Nephron progenitor cell (in vitro differentiated cells): ENCODE measurements at regions not wholly inside any gene's neighbourhood (a gene's known extent, or its start where the extent isn't known, plus 50 kb on each side); places are given as distances from the start of the nearest gene placed in this dataset.

Source experiments
- DNase-seq: peaks from one replicate; pipeline ENCODE4 v3.0.0; 2021
- H3K27ac Mint-ChIP-seq: 2 replicates; pipeline ENCODE4 v1.8.0; 2021; ENCODE audit warnings: mild to moderate bottlenecking, moderate library complexity, mixed read lengths
- H3K27me3 Mint-ChIP-seq: 2 replicates; pipeline ENCODE4 v1.8.0; 2021; ENCODE audit warnings: mild to moderate bottlenecking, low read depth, mixed read lengths; ENCODE audit not compliant: poor library complexity
- H3K36me3 Mint-ChIP-seq: 2 replicates; pipeline ENCODE4 v1.8.0; 2021; ENCODE audit warnings: low read depth, mixed read lengths
- H3K4me1 Mint-ChIP-seq: 2 replicates; pipeline ENCODE4 v1.8.0; 2021; ENCODE audit warnings: mixed read lengths
- H3K4me3 Mint-ChIP-seq: 2 replicates; pipeline ENCODE4 v1.8.0; 2021; ENCODE audit warnings: mild to moderate bottlenecking, moderate library complexity, mixed read lengths
- H3K9me3 Mint-ChIP-seq: 2 replicates; pipeline ENCODE4 v1.8.0; 2021; ENCODE audit warnings: mild to moderate bottlenecking, moderate library complexity, mixed read lengths
- TF ChIP-seq, protein P1 (sequence below): fragments of 200-600 bp; sonication (generic); IDR thresholded peaks from 2 replicates; pipeline ENCODE4 v1.5.0; 2021; ENCODE audit warnings: antibody characterized with exemption

GRCh38 chr4:133465022-133465421, 315.9 kb downstream of the PCDH10 start:
- H3K4me3 Mint-ChIP-seq, result no peak overlapping the region
- H3K27ac Mint-ChIP-seq, result no peak overlapping the region
- peaks cover 5% of the 10 kb centered on the region for H3K9me3 Mint-ChIP-seq
- no peaks in the 10 kb centered on the region for H3K27me3 Mint-ChIP-seq
- H3K36me3 Mint-ChIP-seq, result no peaks in the 10 kb centered on the region
- H3K4me1 Mint-ChIP-seq, result peaks cover 13% of the 10 kb centered on the region
- no peak for DNase-seq
- TF ChIP-seq, protein P1, sequence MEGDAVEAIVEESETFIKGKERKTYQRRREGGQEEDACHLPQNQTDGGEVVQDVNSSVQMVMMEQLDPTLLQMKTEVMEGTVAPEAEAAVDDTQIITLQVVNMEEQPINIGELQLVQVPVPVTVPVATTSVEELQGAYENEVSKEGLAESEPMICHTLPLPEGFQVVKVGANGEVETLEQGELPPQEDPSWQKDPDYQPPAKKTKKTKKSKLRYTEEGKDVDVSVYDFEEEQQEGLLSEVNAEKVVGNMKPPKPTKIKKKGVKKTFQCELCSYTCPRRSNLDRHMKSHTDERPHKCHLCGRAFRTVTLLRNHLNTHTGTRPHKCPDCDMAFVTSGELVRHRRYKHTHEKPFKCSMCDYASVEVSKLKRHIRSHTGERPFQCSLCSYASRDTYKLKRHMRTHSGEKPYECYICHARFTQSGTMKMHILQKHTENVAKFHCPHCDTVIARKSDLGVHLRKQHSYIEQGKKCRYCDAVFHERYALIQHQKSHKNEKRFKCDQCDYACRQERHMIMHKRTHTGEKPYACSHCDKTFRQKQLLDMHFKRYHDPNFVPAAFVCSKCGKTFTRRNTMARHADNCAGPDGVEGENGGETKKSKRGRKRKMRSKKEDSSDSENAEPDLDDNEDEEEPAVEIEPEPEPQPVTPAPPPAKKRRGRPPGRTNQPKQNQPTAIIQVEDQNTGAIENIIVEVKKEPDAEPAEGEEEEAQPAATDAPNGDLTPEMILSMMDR, result no peak

DNA sequence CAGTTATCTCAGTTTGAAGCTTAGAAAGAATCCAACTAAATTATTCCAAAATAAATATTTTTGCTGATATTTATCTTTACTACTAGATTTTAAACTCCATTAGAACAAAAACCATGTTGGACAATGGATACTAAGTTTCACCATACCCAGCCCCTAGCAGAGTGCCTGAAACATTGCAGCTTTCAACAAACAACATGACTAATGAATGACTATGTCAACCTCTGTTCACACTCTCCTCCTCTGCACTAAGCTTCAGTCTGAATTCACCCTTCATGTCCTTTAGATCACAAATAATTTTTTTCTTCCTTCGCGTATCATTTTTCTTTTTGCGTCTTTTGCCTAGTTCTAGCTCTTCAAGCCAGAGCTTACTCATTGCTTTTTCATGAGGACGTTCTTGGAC, 315.2 kb downstream of the PCDH10 start:
- peaks cover 5% of the 10 kb centered on the region for H3K9me3 Mint-ChIP-seq
- TF ChIP-seq, protein P1, result no peak
- no peaks in the 10 kb centered on the region for H3K27me3 Mint-ChIP-seq
- DNase-seq, result no peak
- peaks cover 13% of the 10 kb centered on the region for H3K4me1 Mint-ChIP-seq
- no peak overlapping the region for H3K4me3 Mint-ChIP-seq
- no peak overlapping the region for H3K27ac Mint-ChIP-seq
- H3K36me3 Mint-ChIP-seq, result no peaks in the 10 kb centered on the region

- no peaks in the 10 kb centered on the region for H3K36me3 Mint-ChIP-seq
- H3K27me3 Mint-ChIP-seq, result no peaks in the 10 kb centered on the region
- H3K27ac Mint-ChIP-seq, result no peak overlapping the region
- no peak overlapping the region for H3K4me3 Mint-ChIP-seq
- H3K4me1 Mint-ChIP-seq, result no peaks in the 10 kb centered on the region
- TF ChIP-seq, protein P1, result no peak
- DNase-seq, result no peak
- no peaks in the 10 kb centered on the region for H3K9me3 Mint-ChIP-seq
Measured at GRCh38 chr4:133452678-133453077, 303.6 kb downstream of the PCDH10 start.

DNA sequence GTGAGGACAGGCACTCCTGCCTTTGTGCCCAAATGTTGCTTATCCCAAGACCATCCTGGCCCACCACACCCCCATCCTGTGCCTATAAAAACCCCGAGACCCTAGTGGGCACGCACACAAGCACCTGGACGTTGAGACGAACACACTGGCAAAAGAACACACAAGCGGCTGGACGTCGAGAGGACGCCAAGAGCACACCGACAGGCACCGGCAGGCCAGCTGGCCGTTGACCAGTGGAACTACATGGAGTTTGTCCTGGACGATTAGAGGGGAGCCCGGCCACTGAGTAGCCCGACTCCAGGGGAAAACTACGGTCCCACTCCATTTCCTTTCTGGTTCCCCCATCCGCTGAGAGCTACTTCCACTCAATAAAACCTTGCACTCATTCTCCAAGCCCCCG, 301.7 kb downstream of the PCDH10 start:
- Mint-ChIP-seq H3K4me3 (no peak overlapping the region), H3K27ac (no peak overlapping the region), H3K27me3 (no peaks in the 10 kb centered on the region), H3K4me1 (no peaks in the 10 kb centered on the region), H3K9me3 (no peaks in the 10 kb centered on the region), H3K36me3 (no peaks in the 10 kb centered on the region)
- DNase-seq, result no peak
- TF ChIP-seq, protein P1, result no peak

- DNase-seq, result no peak
- Mint-ChIP-seq H3K4me3 (no peak overlapping the region), H3K4me1 (no peaks in the 10 kb centered on the region), H3K27ac (no peak overlapping the region), H3K36me3 (no peaks in the 10 kb centered on the region), H3K27me3 (no peaks in the 10 kb centered on the region), H3K9me3 (no peaks in the 10 kb centered on the region)
- TF ChIP-seq, protein P1, result no peak
Measured at GRCh38 chr4:133440404-133440803, 291.3 kb downstream of the PCDH10 start.

GRCh38 chr4:133439830-133440229, 290.7 kb downstream of the PCDH10 start:
- H3K9me3 Mint-ChIP-seq, result no peaks in the 10 kb centered on the region
- TF ChIP-seq, protein P1, result no peak
- H3K27ac Mint-ChIP-seq, result no peak overlapping the region
- no peak overlapping the region for H3K4me3 Mint-ChIP-seq
- no peak for DNase-seq
- H3K36me3 Mint-ChIP-seq, result no peaks in the 10 kb centered on the region
- H3K27me3 Mint-ChIP-seq, result no peaks in the 10 kb centered on the region
- no peaks in the 10 kb centered on the region for H3K4me1 Mint-ChIP-seq
